H1 (cell line): ENCODE measurements at regions not wholly inside any gene's neighbourhood (a gene's known extent, or its start where the extent isn't known, plus 50 kb on each side); places are given as distances from the start of the nearest gene placed in this dataset.

Experiments
- CEBPB ChIP-seq: IDR thresholded peaks from 2 replicates; pipeline ENCODE4 v1.6.1; 2012; ENCODE audit warnings: low read depth, low read length
- CREB1 ChIP-seq: IDR thresholded peaks from 2 replicates; pipeline ENCODE4 v1.6.1; 2012; ENCODE audit warnings: inconsistent platforms
- GABPA ChIP-seq: IDR thresholded peaks from 2 replicates; pipeline ENCODE4 v1.6.1; 2011; ENCODE audit warnings: mild to moderate bottlenecking, low read length, moderate library complexity, borderline replicate concordance; ENCODE audit not compliant: insufficient read depth
- KDM1A ChIP-seq: fragments of 200-600, 300-600 bp; sonication (generic); IDR thresholded peaks from 2 replicates; pipeline ENCODE4 v1.7.1; 2016; ENCODE audit warnings: mild to moderate bottlenecking, low read length, borderline replicate concordance
- NRF1 ChIP-seq: IDR thresholded peaks from 2 replicates; pipeline ENCODE4 v1.6.1; 2011; ENCODE audit warnings: mild to moderate bottlenecking, low read depth, low read length, improper control_type of control experiment

DNA sequence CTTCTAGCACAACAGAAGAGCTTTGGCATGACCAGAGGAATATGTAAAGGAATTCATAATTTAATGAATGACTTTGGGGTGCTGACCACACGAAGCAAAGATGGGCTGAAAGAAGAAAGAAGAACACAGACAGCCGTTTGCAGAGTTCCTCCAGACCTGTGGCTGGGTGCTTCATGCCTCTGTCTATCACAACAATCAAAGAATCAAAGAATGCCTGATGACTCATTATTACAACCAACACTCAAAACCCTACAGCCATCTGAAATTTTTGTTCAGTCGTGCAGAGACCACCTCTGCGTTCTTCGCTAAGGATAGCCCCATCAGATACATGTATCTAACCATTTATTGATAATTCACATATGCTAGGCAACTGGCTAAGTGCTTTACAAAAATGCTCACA, 129.0 kb upstream of the PRICKLE2 start (continued):
- no peak for TF ChIP-seq GABPA
- no peak for TF ChIP-seq KDM1A
- no peak for TF ChIP-seq NRF1
- no peak for TF ChIP-seq CREB1
- TF ChIP-seq CEBPB = no peak
